ENCODE measurements at regions not wholly inside any gene's neighbourhood (a gene's known extent, or its start where the extent isn't known, plus 50 kb on each side); places are given as distances from the start of the nearest gene placed in this dataset.

GRCh38 chr6:121522265-121522664 is 86.8 kb downstream of the GJA1 start:
- DNase-seq (no peak), ATAC-seq (peak; percentile 65 to 95)
- H3K9me3 ChIP-seq (ENCODE audit: control insufficient read depth, low read length) = no peaks in the 10 kb centered on the region
- H3K4me1 ChIP-seq (ENCODE audit: control insufficient read depth, insufficient read depth, low read length) = no peaks in the 10 kb centered on the region
- no peaks in the 10 kb centered on the region for H3K27me3 ChIP-seq (ENCODE audit: control insufficient read depth, insufficient read depth)
- intact Hi-C loops (cut with DNase I) = no loop called here
- H3K4me3 ChIP-seq (ENCODE audit: low read length) = no peak overlapping the region
- 33% methylated on average over 2 of the region's 2 CpGs for WGBS
- no peak overlapping the region for H3K27ac ChIP-seq (ENCODE audit: low read length)

- intact Hi-C loops (cut with DNase I) = no loop called here
- DNase-seq (no peak), ATAC-seq (peak in 1 of 2 donors; percentile 37)
- H3K4me1 ChIP-seq (ENCODE audit: control insufficient read depth, insufficient read depth, low read length) = no peaks in the 10 kb centered on the region
- H3K27ac ChIP-seq (ENCODE audit: low read length) = no peak overlapping the region
- 73% methylated on average over 3 of the region's 3 CpGs for WGBS
- H3K9me3 ChIP-seq (ENCODE audit: control insufficient read depth, low read length) = no peaks in the 10 kb centered on the region
- H3K27me3 ChIP-seq (ENCODE audit: control insufficient read depth, insufficient read depth) = no peaks in the 10 kb centered on the region
- no peak overlapping the region for H3K4me3 ChIP-seq (ENCODE audit: low read length)
Observed at GRCh38 chr6:121522771-121523386, 87.4 kb downstream of the GJA1 start.

GRCh38 chr6:121523628-121524027 is 88.2 kb downstream of the GJA1 start:
- DNase-seq (no peak), ATAC-seq (no peak)
- Histone ChIP-seq H3K27ac (ENCODE audit: low read length) (no peak overlapping the region), H3K4me1 (ENCODE audit: control insufficient read depth, insufficient read depth, low read length) (no peaks in the 10 kb centered on the region), H3K9me3 (ENCODE audit: control insufficient read depth, low read length) (no peaks in the 10 kb centered on the region), H3K4me3 (ENCODE audit: low read length) (no peak overlapping the region), H3K27me3 (ENCODE audit: control insufficient read depth, insufficient read depth) (no peaks in the 10 kb centered on the region)
- WGBS = 64% methylated on average over 7 of the region's 7 CpGs
- intact Hi-C loops (cut with DNase I) = no loop called here

GRCh38 chr6:121526282-121526681 is 90.8 kb downstream of the GJA1 start:
- 91% methylated on average over 1 of the region's 1 CpG for WGBS
- intact Hi-C loops (cut with DNase I) = no loop called here
- ATAC-seq (no peak), DNase-seq (no peak)
- no peaks in the 10 kb centered on the region for H3K4me1 ChIP-seq (ENCODE audit: control insufficient read depth, insufficient read depth, low read length)
- H3K4me3 ChIP-seq (ENCODE audit: low read length) = no peak overlapping the region
- no peaks in the 10 kb centered on the region for H3K27me3 ChIP-seq (ENCODE audit: control insufficient read depth, insufficient read depth)
- no peak overlapping the region for H3K27ac ChIP-seq (ENCODE audit: low read length)
- no peaks in the 10 kb centered on the region for H3K9me3 ChIP-seq (ENCODE audit: control insufficient read depth, low read length)

- intact Hi-C loops (cut with DNase I) = no loop called here
- WGBS = 69% methylated on average over 4 of the region's 4 CpGs
- H3K27ac ChIP-seq (ENCODE audit: low read length) = no peak overlapping the region
Observed at GRCh38 chr6:121531658-121532169, 96.3 kb downstream of the GJA1 start.

GRCh38 chr6:121533321-121533841 is 97.9 kb downstream of the GJA1 start:
- Histone ChIP-seq H3K4me3 (ENCODE audit: low read length) (no peak overlapping the region), H3K27me3 (ENCODE audit: control insufficient read depth, insufficient read depth) (no peaks in the 10 kb centered on the region), H3K9me3 (ENCODE audit: control insufficient read depth, low read length) (no peaks in the 10 kb centered on the region), H3K27ac (ENCODE audit: low read length) (no peak overlapping the region), H3K4me1 (ENCODE audit: control insufficient read depth, insufficient read depth, low read length) (no peaks in the 10 kb centered on the region)
- 83% methylated on average over 3 of the region's 3 CpGs for WGBS
- no peak for DNase-seq
- intact Hi-C loops (cut with DNase I) = no loop called here
- no peak for ATAC-seq

More at GRCh38 chr6:121531658-121532169, 96.3 kb downstream of the GJA1 start:
- Histone ChIP-seq H3K4me1 (ENCODE audit: control insufficient read depth, insufficient read depth, low read length) (no peaks in the 10 kb centered on the region), H3K9me3 (ENCODE audit: control insufficient read depth, low read length) (no peaks in the 10 kb centered on the region), H3K4me3 (ENCODE audit: low read length) (no peak overlapping the region), H3K27me3 (ENCODE audit: control insufficient read depth, insufficient read depth) (no peaks in the 10 kb centered on the region)
- ATAC-seq = no peak
- no peak for DNase-seq

GRCh38 chr6:121535777-121536176 is 100.3 kb downstream of the GJA1 start:
- Histone ChIP-seq H3K9me3 (ENCODE audit: control insufficient read depth, low read length) (no peaks in the 10 kb centered on the region), H3K27me3 (ENCODE audit: control insufficient read depth, insufficient read depth) (no peaks in the 10 kb centered on the region), H3K4me1 (ENCODE audit: control insufficient read depth, insufficient read depth, low read length) (no peaks in the 10 kb centered on the region), H3K4me3 (ENCODE audit: low read length) (no peak overlapping the region), H3K27ac (ENCODE audit: low read length) (no peak overlapping the region)
- intact Hi-C loops (cut with DNase I) = no loop called here
- ATAC-seq = no peak
- 86% methylated on average over 4 of the region's 4 CpGs for WGBS
- DNase-seq = no peak

GRCh38 chr6:121536345-121536744 is 100.9 kb downstream of the GJA1 start:
- no peak for DNase-seq
- WGBS = 48% methylated on average over 2 of the region's 2 CpGs
- no peaks in the 10 kb centered on the region for H3K4me1 ChIP-seq (ENCODE audit: control insufficient read depth, insufficient read depth, low read length)
- no peak for ATAC-seq
- H3K9me3 ChIP-seq (ENCODE audit: control insufficient read depth, low read length) = no peaks in the 10 kb centered on the region
- H3K27me3 ChIP-seq (ENCODE audit: control insufficient read depth, insufficient read depth) = no peaks in the 10 kb centered on the region
- H3K4me3 ChIP-seq (ENCODE audit: low read length) = no peak overlapping the region
- intact Hi-C loops (cut with DNase I) = no loop called here
- H3K27ac ChIP-seq (ENCODE audit: low read length) = no peak overlapping the region

GRCh38 chr6:121539439-121539838 is 104.0 kb downstream of the GJA1 start:
- intact Hi-C loops (cut with DNase I) = no loop called here
- Histone ChIP-seq H3K4me1 (ENCODE audit: control insufficient read depth, insufficient read depth, low read length) (no peaks in the 10 kb centered on the region), H3K27ac (ENCODE audit: low read length) (no peak overlapping the region), H3K27me3 (ENCODE audit: control insufficient read depth, insufficient read depth) (no peaks in the 10 kb centered on the region), H3K4me3 (ENCODE audit: low read length) (no peak overlapping the region), H3K9me3 (ENCODE audit: control insufficient read depth, low read length) (no peaks in the 10 kb centered on the region)
- 80% methylated on average over 1 of the region's 1 CpG for WGBS
- DNase-seq (no peak), ATAC-seq (no peak)

- 85% methylated on average over 2 of the region's 2 CpGs for WGBS
- intact Hi-C loops (cut with DNase I) = no loop called here
- H3K4me1 ChIP-seq (ENCODE audit: control insufficient read depth, insufficient read depth, low read length) = no peaks in the 10 kb centered on the region
- no peak overlapping the region for H3K4me3 ChIP-seq (ENCODE audit: low read length)
- no peaks in the 10 kb centered on the region for H3K9me3 ChIP-seq (ENCODE audit: control insufficient read depth, low read length)
- no peaks in the 10 kb centered on the region for H3K27me3 ChIP-seq (ENCODE audit: control insufficient read depth, insufficient read depth)
- ATAC-seq (no peak), DNase-seq (no peak)
- H3K27ac ChIP-seq (ENCODE audit: low read length) = no peak overlapping the region
Observed at GRCh38 chr6:121540210-121540609, 104.8 kb downstream of the GJA1 start.

- no peaks in the 10 kb centered on the region for H3K27me3 ChIP-seq (ENCODE audit: control insufficient read depth, insufficient read depth)
- no peak overlapping the region for H3K27ac ChIP-seq (ENCODE audit: low read length)
- ATAC-seq (no peak), DNase-seq (no peak)
- no peaks in the 10 kb centered on the region for H3K9me3 ChIP-seq (ENCODE audit: control insufficient read depth, low read length)
- no peaks in the 10 kb centered on the region for H3K4me1 ChIP-seq (ENCODE audit: control insufficient read depth, insufficient read depth, low read length)
- no peak overlapping the region for H3K4me3 ChIP-seq (ENCODE audit: low read length)
- intact Hi-C loops (cut with DNase I) = no loop called here
- WGBS = 83% methylated on average over 4 of the region's 4 CpGs
Observed at GRCh38 chr6:121544691-121545090, 109.2 kb downstream of the GJA1 start.

- no peaks in the 10 kb centered on the region for H3K9me3 ChIP-seq (ENCODE audit: control insufficient read depth, low read length)
- no peaks in the 10 kb centered on the region for H3K4me1 ChIP-seq (ENCODE audit: control insufficient read depth, insufficient read depth, low read length)
- no peak overlapping the region for H3K4me3 ChIP-seq (ENCODE audit: low read length)
- H3K27me3 ChIP-seq (ENCODE audit: control insufficient read depth, insufficient read depth) = no peaks in the 10 kb centered on the region
- DNase-seq (no peak), ATAC-seq (no peak)
- 54% methylated on average over 3 of the region's 3 CpGs for WGBS
- intact Hi-C loops (cut with DNase I) = no loop called here
- no peak overlapping the region for H3K27ac ChIP-seq (ENCODE audit: low read length)
Observed at GRCh38 chr6:121548131-121548530, 112.7 kb downstream of the GJA1 start.

Measured in right cardiac atrium (tissue), 5 donors.